ENCODE measurements at regions not wholly inside any gene's neighbourhood (a gene's known extent, or its start where the extent isn't known, plus 50 kb on each side); places are given as distances from the start of the nearest gene placed in this dataset.

GRCh38 chr15:98025237-98025636, 64.7 kb downstream of the ARRDC4 start:
- no peak for DNase-seq (ENCODE audit: low spot score)

- DNase-seq (ENCODE audit: low spot score) = no peak
These were observed 74.2 kb downstream of the ARRDC4 start for GRCh38 chr15:98034731-98035130.

- no peak for DNase-seq (ENCODE audit: low spot score)
These were observed 74.6 kb downstream of the ARRDC4 start for GRCh38 chr15:98035134-98035533.

- DNase-seq (ENCODE audit: low spot score) = no peak
These were observed 75.1 kb downstream of the ARRDC4 start for GRCh38 chr15:98035577-98036010.

- no peak for DNase-seq (ENCODE audit: low spot score)
These were observed 79.1 kb downstream of the ARRDC4 start for GRCh38 chr15:98039596-98039995.

- DNase-seq (ENCODE audit: low spot score) = no peak
These were observed 79.6 kb downstream of the ARRDC4 start for GRCh38 chr15:98040146-98040545.

- DNase-seq (ENCODE audit: low spot score) = no peak
These were observed 82.9 kb downstream of the ARRDC4 start for GRCh38 chr15:98043160-98044014.

- no peak for DNase-seq (ENCODE audit: low spot score)
These were observed 91.2 kb downstream of the ARRDC4 start for GRCh38 chr15:98051734-98052133.

- no peak for DNase-seq (ENCODE audit: low spot score)
These were observed 97.0 kb downstream of the ARRDC4 start for GRCh38 chr15:98057453-98057852.

- DNase-seq (ENCODE audit: low spot score) = no peak
These were observed 102.4 kb downstream of the ARRDC4 start for GRCh38 chr15:98062869-98063268.

- DNase-seq (ENCODE audit: low spot score) = no peak
These were observed 102.8 kb downstream of the ARRDC4 start for GRCh38 chr15:98063315-98063714.

- DNase-seq (ENCODE audit: low spot score) = no peak
These were observed 103.4 kb downstream of the ARRDC4 start for GRCh38 chr15:98063871-98064270.

GRCh38 chr15:98067339-98067738, 106.8 kb downstream of the ARRDC4 start:
- DNase-seq (ENCODE audit: low spot score) = no peak

GRCh38 chr15:98069256-98069655, 108.8 kb downstream of the ARRDC4 start:
- DNase-seq (ENCODE audit: low spot score) = no peak

GRCh38 chr15:98070137-98070536, 109.6 kb downstream of the ARRDC4 start:
- DNase-seq (ENCODE audit: low spot score) = no peak

- DNase-seq (ENCODE audit: low spot score) = no peak
These were observed 111.3 kb downstream of the ARRDC4 start for GRCh38 chr15:98071786-98072185.

GRCh38 chr15:98075441-98075840, 114.9 kb downstream of the ARRDC4 start:
- no peak for DNase-seq (ENCODE audit: low spot score)

- no peak for DNase-seq (ENCODE audit: low spot score)
These were observed 115.7 kb downstream of the ARRDC4 start for GRCh38 chr15:98076021-98076816.

GRCh38 chr15:98077186-98077585, 116.7 kb downstream of the ARRDC4 start:
- DNase-seq (ENCODE audit: low spot score) = no peak

GRCh38 chr15:98080791-98081190, 120.3 kb downstream of the ARRDC4 start:
- DNase-seq (ENCODE audit: low spot score) = no peak

- DNase-seq (ENCODE audit: low spot score) = no peak
These were observed 122.9 kb downstream of the ARRDC4 start for GRCh38 chr15:98083203-98083910.

- no peak for DNase-seq (ENCODE audit: low spot score)
These were observed 124.6 kb downstream of the ARRDC4 start for GRCh38 chr15:98085003-98085639.
